SK-N-SH (cell line): ENCODE measurements at regions not wholly inside any gene's neighbourhood (a gene's known extent, or its start where the extent isn't known, plus 50 kb on each side); places are given as distances from the start of the nearest gene placed in this dataset.

Experiments
- CTCF ChIA-PET: fragments of 300-600, 350-600 bp; formaldehyde crosslinking; extraction: SDS; loops from one replicate; lab custom pipeline; 2021; lab: Yijun Ruan, JAX
- POLR2A ChIA-PET: fragments of 350-600 bp; sonication (Branson Sonifier 250); formaldehyde crosslinking; extraction: SDS; loops from one replicate; lab custom pipeline; 2020; ENCODE audit warnings: antibody characterized with exemption, inconsistent platforms; lab: Yijun Ruan, JAX
- DNase-seq: peaks from one replicate; pipeline ENCODE4 v3.0.0; 2012
- H2AFZ ChIP-seq: fragments of 200-600 bp; sonication (generic); 2 replicates; pipeline ENCODE4 v1.8.1; 2016; ENCODE audit warnings: antibody characterized with exemption, mild to moderate bottlenecking, low read depth
- H3F3A ChIP-seq: fragments of 200-600 bp; sonication (generic); replicated peaks from 2 replicates; pipeline ENCODE3; 2016; ENCODE audit warnings: antibody characterized with exemption, mild to moderate bottlenecking; ENCODE audit not compliant: insufficient read depth
- H3K27ac ChIP-seq, 2 experiments: fragments of 200-500 bp in 1 of 2; fragments of 200-600 bp in 1 of 2; sonication (Bioruptor generic) in 1 of 2; sonication (generic), shearing (Covaris generic) in 1 of 2; 2 replicates each; pipeline versions ENCODE4 v1.5.1 to v1.6.1; 2014 to 2016; ENCODE audit warnings: low read depth in 2 of 2, inconsistent platforms in 1 of 2, low read length in 1 of 2, mild to moderate bottlenecking in 1 of 2, mixed read lengths in 1 of 2
- H3K27me3 ChIP-seq: fragments of 200-600 bp; sonication (generic), shearing (Covaris generic); 2 replicates; pipeline ENCODE4 v1.6.1; 2016; ENCODE audit warnings: mixed run types; ENCODE audit not compliant: insufficient read depth
- H3K36me3 ChIP-seq, 2 experiments: fragments of 200-500 bp in 1 of 2; fragments of 200-600 bp in 1 of 2; sonication (Bioruptor generic) in 1 of 2; sonication (generic) in 1 of 2; replicated peaks in 1 of 2; 2 replicates each; pipeline versions ENCODE3 to v1.5.1; 2014 to 2016; ENCODE audit warnings: low read length in 1 of 2, mild to moderate bottlenecking in 1 of 2; ENCODE audit not compliant: insufficient read depth in 2 of 2, control insufficient read depth in 1 of 2
- H3K4me1 ChIP-seq, 2 experiments: fragments of 200-500 bp in 1 of 2; fragments of 200-600 bp in 1 of 2; sonication (Bioruptor generic) in 1 of 2; sonication (generic), shearing (Covaris generic) in 1 of 2; 2 replicates each; pipeline versions ENCODE4 v1.5.1 to v1.6.1; 2014 to 2016; ENCODE audit warnings: low read depth in 1 of 2, low read length in 1 of 2, mixed run types in 1 of 2; ENCODE audit not compliant: insufficient read depth in 2 of 2, control insufficient read depth in 1 of 2
- H3K4me2 ChIP-seq: fragments of 200-600 bp; sonication (generic), shearing (Covaris generic); 2 replicates; pipeline ENCODE4 v1.6.1; 2017; ENCODE audit warnings: mixed run types
- H3K4me3 ChIP-seq, 2 experiments: fragments of 200-500 bp in 1 of 2; fragments of 200-600 bp in 1 of 2; sonication (Bioruptor generic) in 1 of 2; sonication (generic), shearing (Covaris generic) in 1 of 2; 2 replicates each; pipeline versions ENCODE4 v1.5.1 to v1.8.1; 2014 to 2016; ENCODE audit warnings: low read depth in 2 of 2, inconsistent platforms in 1 of 2, low read length in 1 of 2, mild to moderate bottlenecking in 1 of 2, mixed read lengths in 1 of 2, moderate library complexity in 1 of 2
- H3K79me2 ChIP-seq: fragments of 200-600 bp; sonication (generic); 2 replicates; pipeline ENCODE4 v1.8.1; 2017; ENCODE audit warnings: mild to moderate bottlenecking; ENCODE audit not compliant: insufficient read depth
- H3K9ac ChIP-seq: fragments of 200-600 bp; sonication (generic); 2 replicates; pipeline ENCODE4 v1.6.1; 2017; ENCODE audit warnings: mixed run types
- H3K9me2 ChIP-seq: fragments of 200-600 bp; sonication (generic); 2 replicates; pipeline ENCODE4 v1.6.1; 2017; ENCODE audit warnings: mixed run types
- H3K9me3 ChIP-seq: fragments of 200-600 bp; sonication (generic); 2 replicates; pipeline ENCODE4 v1.6.1; 2017; ENCODE audit warnings: mixed run types, mild to moderate bottlenecking, moderate library complexity
- H4K20me1 ChIP-seq: fragments of 200-600 bp; sonication (generic); 2 replicates; pipeline ENCODE4 v1.6.1; 2017; ENCODE audit warnings: mild to moderate bottlenecking, mixed run types; ENCODE audit not compliant: insufficient read depth
- ELF1 ChIP-seq: IDR thresholded peaks from 2 replicates; pipeline ENCODE4 v1.4.0; 2012
- EP300 ChIP-seq, 2 experiments: IDR thresholded peaks; 2 replicates each; pipeline versions ENCODE4 v1.4.0 to v1.6.1; 2012; ENCODE audit warnings: borderline replicate concordance in 1 of 2, low read depth in 1 of 2, low read length in 1 of 2
- EZH2phosphoT487 ChIP-seq: fragments of 200-600 bp; sonication (generic); IDR thresholded peaks from 2 replicates; pipeline ENCODE4 v1.6.1; 2017; ENCODE audit warnings: low read depth, mixed run types, mild to moderate bottlenecking, antibody characterized with exemption, moderate library complexity, borderline replicate concordance
- FOSL2 ChIP-seq: IDR thresholded peaks from 2 replicates; pipeline ENCODE4 v1.4.0; 2012; ENCODE audit warnings: low read depth, mild to moderate bottlenecking, moderate library complexity, borderline replicate concordance
- FOXM1 ChIP-seq: IDR thresholded peaks from 2 replicates; pipeline ENCODE4 v1.4.0; 2012; ENCODE audit warnings: low read depth, mild to moderate bottlenecking
- GABPA ChIP-seq: IDR thresholded peaks from 2 replicates; pipeline ENCODE4 v1.4.0; 2012; ENCODE audit warnings: low read depth, mild to moderate bottlenecking
- GATA2 ChIP-seq: sonication (generic); formaldehyde crosslinking; IDR thresholded peaks from 2 replicates; pipeline ENCODE4 v1.5.0; 2020; ENCODE audit warnings: mild to moderate bottlenecking, missing genetic modification reagents
- JUND ChIP-seq: IDR thresholded peaks from 2 replicates; pipeline ENCODE4 v1.4.0; 2012
- MEF2A ChIP-seq: IDR thresholded peaks from 2 replicates; pipeline ENCODE4 v1.4.0; 2012; ENCODE audit warnings: low read depth, borderline replicate concordance
- NFIC ChIP-seq: IDR thresholded peaks from 2 replicates; pipeline ENCODE4 v1.4.0; 2012; ENCODE audit warnings: borderline replicate concordance
- NRF1 ChIP-seq: IDR thresholded peaks from 2 replicates; pipeline ENCODE4 v1.6.1; 2012; ENCODE audit warnings: low read depth, mild to moderate bottlenecking, low read length
- POLR2AphosphoS5 ChIP-seq: IDR thresholded peaks from 2 replicates; pipeline ENCODE4 v1.6.1; 2012; ENCODE audit warnings: low read depth, low read length
- RAD21 ChIP-seq: IDR thresholded peaks from 2 replicates; pipeline ENCODE4 v1.6.1; 2012; ENCODE audit warnings: mild to moderate bottlenecking, low read length
- RCOR1 ChIP-seq: fragments of 150-350 bp; IDR thresholded peaks from 2 replicates; pipeline ENCODE4 v1.6.1; 2017; ENCODE audit warnings: antibody characterized with exemption, low read length
- RFX5 ChIP-seq: IDR thresholded peaks from 2 replicates; pipeline ENCODE4 v1.6.1; 2012; ENCODE audit warnings: mild to moderate bottlenecking, improper control_type of control experiment, low read length
- RXRA ChIP-seq: IDR thresholded peaks from 2 replicates; pipeline ENCODE4 v1.4.0; 2012; ENCODE audit warnings: low read depth, mild to moderate bottlenecking, borderline replicate concordance
- SIN3A ChIP-seq: IDR thresholded peaks from 2 replicates; pipeline ENCODE4 v1.6.1; 2012; ENCODE audit warnings: low read depth, mild to moderate bottlenecking, low read length, moderate library complexity, borderline replicate concordance
- SMC3 ChIP-seq: IDR thresholded peaks from 2 replicates; pipeline ENCODE4 v1.6.1; 2012; ENCODE audit warnings: low read depth, low read length, improper control_type of control experiment
- TAF1 ChIP-seq: IDR thresholded peaks from 2 replicates; pipeline ENCODE4 v1.6.1; 2012; ENCODE audit warnings: low read depth, mild to moderate bottlenecking, low read length, moderate library complexity, borderline replicate concordance
- TCF12 ChIP-seq: IDR thresholded peaks from 2 replicates; pipeline ENCODE4 v1.4.0; 2012
- USF2 ChIP-seq: fragments of 150-350 bp; IDR thresholded peaks from 2 replicates; pipeline ENCODE4 v1.6.1; 2017; ENCODE audit warnings: antibody characterized with exemption, low read length, low read depth, borderline replicate concordance
- YY1 ChIP-seq: IDR thresholded peaks from 2 replicates; pipeline ENCODE4 v1.4.0; 2012; ENCODE audit warnings: low read depth, mild to moderate bottlenecking
- WGBS: methylation state at CpG from one replicate; pipeline ENCODE4 v1.1.6; 2017; ENCODE audit warnings: low lambda C conversion rate; 5-methylcytosine and 5-hydroxymethylcytosine counted together
- TF ChIP-seq, protein P1 (sequence below): IDR thresholded peaks from 2 replicates; pipeline ENCODE4; 2012
- TF ChIP-seq, protein P2 (sequence below): IDR thresholded peaks from 2 replicates; pipeline ENCODE4 v1.4.0; 2012; ENCODE audit warnings: low read depth

- 78% methylated on average over 1 of the region's 1 CpG for WGBS
- no peaks in the 10 kb centered on the region for H3K36me3 ChIP-seq
- no peaks in the 10 kb centered on the region for H3K79me2 ChIP-seq
Measured at GRCh38 chr21:24903994-24904635, 703.2 kb downstream of the MRPL39 start.

DNA sequence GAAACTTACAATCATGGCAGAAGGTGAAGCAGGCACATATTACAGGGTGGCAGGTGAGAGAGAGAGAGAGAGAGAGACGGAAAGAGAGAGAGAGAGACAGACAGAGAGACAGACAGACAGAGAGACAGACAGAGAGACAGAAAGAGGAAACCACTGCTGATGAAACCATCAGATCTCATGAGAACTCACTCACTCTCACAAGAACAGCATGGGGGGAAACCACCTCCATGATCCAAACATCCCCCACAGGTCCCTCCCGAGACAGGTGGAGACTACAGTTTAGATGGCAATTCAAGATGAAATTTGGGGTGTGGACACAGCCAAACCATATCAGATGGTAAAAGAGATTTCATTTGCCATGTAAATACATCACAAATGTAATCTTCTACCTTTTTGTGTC, 708.1 kb downstream of the MRPL39 start:
- Histone ChIP-seq H3K36me3 (no peaks in the 10 kb centered on the region), H3K79me2 (no peaks in the 10 kb centered on the region), H3K4me3 (no peak overlapping the region), H3K9me3 (no peaks in the 10 kb centered on the region), H4K20me1 (no peaks in the 10 kb centered on the region), H3K27me3 (no peaks in the 10 kb centered on the region), H3K9me2 (no peaks in the 10 kb centered on the region), H2AFZ (peak overlapping the region; percentile 54; the same call in 1 of the 2 replicates), H3F3A (no peaks in the 10 kb centered on the region), H3K4me1 (peaks cover 0 to 3% of the 10 kb centered on the region in 2 experiments; a peak in 2 of 4 replicates), H3K9ac (no peak overlapping the region), H3K4me2 (no peak overlapping the region), H3K27ac (no peak overlapping the region)
- ChIA-PET POLR2A (no interaction called here), CTCF (no interaction called here)
- DNase-seq: no peak
- 74% methylated on average over 2 of the region's 2 CpGs for WGBS
- TF ChIP-seq TCF12: no peak
- no peak for TF ChIP-seq ELF1
- no peak for TF ChIP-seq MEF2A
- no peak for TF ChIP-seq NFIC
- no peak for TF ChIP-seq RAD21
- no peak for TF ChIP-seq JUND
- no peak for TF ChIP-seq EP300 (IDR thresholded peaks at IDR 0.05; ENCODE audit: borderline replicate concordance in 1 of 2, low read depth in 1 of 2, low read length in 1 of 2)
- TF ChIP-seq SMC3: no peak
- no peak for TF ChIP-seq RXRA
- TF ChIP-seq RCOR1: no peak
- no peak for TF ChIP-seq GATA2 (CRISPR knock-in tag)
- TF ChIP-seq FOSL2: no peak
- TF ChIP-seq FOXM1: no peak
- no peak for TF ChIP-seq POLR2AphosphoS5
- TF ChIP-seq, protein P1, sequence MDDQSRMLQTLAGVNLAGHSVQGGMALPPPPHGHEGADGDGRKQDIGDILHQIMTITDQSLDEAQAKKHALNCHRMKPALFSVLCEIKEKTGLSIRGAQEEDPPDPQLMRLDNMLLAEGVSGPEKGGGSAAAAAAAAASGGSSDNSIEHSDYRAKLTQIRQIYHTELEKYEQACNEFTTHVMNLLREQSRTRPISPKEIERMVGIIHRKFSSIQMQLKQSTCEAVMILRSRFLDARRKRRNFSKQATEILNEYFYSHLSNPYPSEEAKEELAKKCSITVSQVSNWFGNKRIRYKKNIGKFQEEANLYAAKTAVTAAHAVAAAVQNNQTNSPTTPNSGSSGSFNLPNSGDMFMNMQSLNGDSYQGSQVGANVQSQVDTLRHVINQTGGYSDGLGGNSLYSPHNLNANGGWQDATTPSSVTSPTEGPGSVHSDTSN: no peak
- TF ChIP-seq, protein P2, sequence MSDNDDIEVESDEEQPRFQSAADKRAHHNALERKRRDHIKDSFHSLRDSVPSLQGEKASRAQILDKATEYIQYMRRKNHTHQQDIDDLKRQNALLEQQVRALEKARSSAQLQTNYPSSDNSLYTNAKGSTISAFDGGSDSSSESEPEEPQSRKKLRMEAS: no peak
- TF ChIP-seq SIN3A: no peak
- no peak for TF ChIP-seq TAF1
- TF ChIP-seq USF2: no peak

More at GRCh38 chr21:24903994-24904635, 703.2 kb downstream of the MRPL39 start:
- Histone ChIP-seq H3K4me3 (no peak overlapping the region), H3K9me2 (no peaks in the 10 kb centered on the region), H4K20me1 (no peaks in the 10 kb centered on the region), H3K27ac (no peak overlapping the region), H3K4me1 (no peaks in the 10 kb centered on the region), H3K27me3 (no peaks in the 10 kb centered on the region), H3K9me3 (no peaks in the 10 kb centered on the region), H3F3A (no peaks in the 10 kb centered on the region), H3K9ac (no peak overlapping the region), H3K4me2 (no peak overlapping the region)
- POLR2A ChIA-PET: no interaction called here
- CTCF ChIA-PET: interaction anchor here (1.8 kb wide), 1 partner anchor 410 kb away, joined by 5 read pairs; no protein-coding TSS in a partner anchor
- no peak for TF ChIP-seq USF2
- no peak for TF ChIP-seq TAF1
- TF ChIP-seq TCF12: no peak
- no peak for TF ChIP-seq NRF1
- no peak for TF ChIP-seq GABPA
- TF ChIP-seq YY1: no peak
- TF ChIP-seq EZH2phosphoT487: no peak
- TF ChIP-seq RFX5: no peak
- TF ChIP-seq RCOR1: no peak
- TF ChIP-seq RXRA: no peak
- TF ChIP-seq, protein P1: no peak
- TF ChIP-seq, all 33 proteins: peak for 0
- H2AFZ ChIP-seq: 0 out of 2 replicates have a peak overlapping the region, but pooled peaks have one; percentile 4
- DNase-seq: no peak
